HG02642 (cell line): ENCODE measurements at regions not wholly inside any gene's neighbourhood (a gene's known extent, or its start where the extent isn't known, plus 50 kb on each side); places are given as distances from the start of the nearest gene placed in this dataset.

ENCODE experiments used
- ATAC-seq: cut with Tn5 transposase; IDR thresholded peaks from one replicate; pipeline ENCODE4 v1.9.1; 2021; ENCODE audit warnings: mild to moderate bottlenecking; ENCODE audit not compliant: unreplicated experiment, poor library complexity

DNA sequence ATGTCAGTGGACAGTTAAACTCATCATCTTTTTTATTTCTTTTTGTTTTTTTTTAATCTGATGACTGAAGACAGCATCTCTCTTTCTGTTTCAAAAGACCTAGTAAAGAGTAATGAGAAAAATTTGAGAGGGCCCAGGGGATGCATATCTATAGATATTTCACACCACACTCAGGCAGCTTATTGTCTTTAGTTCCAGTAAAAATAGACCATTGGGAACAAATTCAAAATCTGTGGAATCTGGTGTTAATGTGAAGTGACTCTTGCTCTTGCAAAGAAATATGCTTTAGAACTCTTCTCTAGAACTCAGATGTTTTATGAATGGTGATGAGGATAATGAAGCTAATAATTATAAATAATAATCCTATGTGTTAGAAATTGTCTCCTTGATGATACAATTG, 214.5 kb upstream of the ATP2B1 start:
- ATAC-seq: no peak

DNA sequence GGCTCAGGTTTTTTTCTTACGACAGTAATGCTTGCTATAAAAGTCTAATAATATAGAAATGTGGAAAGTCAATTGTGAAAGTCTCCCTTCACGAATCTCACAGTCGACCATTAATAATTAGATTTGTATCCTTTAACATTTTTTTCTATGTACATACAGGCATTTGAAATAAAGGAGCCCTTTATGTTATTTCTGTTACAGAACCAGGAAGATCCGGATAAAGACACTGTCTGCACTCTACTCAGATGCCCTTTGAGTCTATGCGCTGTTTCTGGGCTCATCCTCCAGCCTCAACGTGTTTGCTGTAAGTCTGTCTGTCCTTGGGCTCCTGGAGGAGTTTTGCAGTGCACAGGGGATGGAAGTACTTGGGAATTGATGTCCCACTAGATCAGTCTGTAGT, 212.2 kb upstream of the ATP2B1 start:
- no peak for ATAC-seq

DNA sequence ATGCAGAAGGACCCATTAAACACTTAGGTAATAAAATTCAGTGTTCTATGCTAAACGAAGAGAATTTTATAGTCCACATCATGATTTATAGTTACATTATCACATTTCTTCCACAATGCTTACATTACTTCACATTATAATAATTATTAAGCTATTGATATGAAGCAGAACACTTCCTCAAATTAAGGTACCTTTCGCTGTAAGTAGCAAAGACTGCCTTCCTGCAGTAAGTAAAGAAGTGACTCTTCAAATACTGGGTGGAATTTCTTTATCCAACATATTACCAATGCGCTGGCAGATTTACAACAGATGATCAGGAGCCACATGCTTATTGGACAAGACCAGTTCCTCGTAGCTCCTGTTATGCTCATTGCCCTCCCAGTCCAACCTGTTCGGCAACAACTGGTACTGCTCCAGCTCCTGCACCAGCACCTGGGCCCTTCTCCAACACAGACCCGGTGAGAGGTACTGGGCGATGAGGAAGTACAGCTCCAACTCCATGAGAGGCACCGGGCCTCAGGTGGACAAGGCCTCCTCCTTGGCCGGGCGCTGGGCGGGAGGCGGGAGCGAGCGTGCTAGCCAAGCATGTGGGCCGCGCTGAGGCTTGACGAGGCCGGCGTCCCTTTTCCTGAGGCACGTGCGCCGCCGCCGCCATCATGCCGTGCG, 210.7 kb upstream of the ATP2B1 start:
- ATAC-seq: no peak

DNA sequence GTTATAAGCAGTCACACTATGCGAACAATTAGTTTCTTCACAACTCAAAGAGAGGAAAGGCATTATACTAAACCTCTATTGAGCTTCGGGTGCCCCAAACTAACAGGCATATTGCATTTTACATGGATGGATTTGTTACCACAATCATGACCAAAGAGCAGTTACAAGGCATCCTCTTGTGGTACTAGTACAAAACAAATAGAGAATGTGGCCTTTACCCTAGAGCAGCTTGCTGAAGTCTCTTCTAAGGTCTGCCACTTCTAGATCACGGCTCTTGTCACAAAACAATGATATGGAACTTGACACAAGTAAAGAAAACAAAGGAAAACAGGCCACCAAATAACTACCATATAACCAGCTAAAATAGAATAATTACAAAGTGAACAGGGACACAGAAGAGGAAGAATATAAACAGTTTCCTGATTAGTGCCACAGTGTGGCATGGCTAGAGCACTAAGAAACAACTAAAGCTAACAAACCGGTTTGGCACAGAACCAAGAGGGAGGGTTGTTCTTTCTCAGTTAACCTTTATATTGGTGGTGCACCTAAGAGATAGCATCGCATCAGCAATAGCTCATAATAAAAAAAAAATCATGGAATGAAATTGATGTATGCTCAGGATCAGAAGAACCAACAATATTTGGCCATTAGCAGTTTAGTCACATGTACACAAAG, 209.7 kb upstream of the ATP2B1 start:
- no peak for ATAC-seq

DNA sequence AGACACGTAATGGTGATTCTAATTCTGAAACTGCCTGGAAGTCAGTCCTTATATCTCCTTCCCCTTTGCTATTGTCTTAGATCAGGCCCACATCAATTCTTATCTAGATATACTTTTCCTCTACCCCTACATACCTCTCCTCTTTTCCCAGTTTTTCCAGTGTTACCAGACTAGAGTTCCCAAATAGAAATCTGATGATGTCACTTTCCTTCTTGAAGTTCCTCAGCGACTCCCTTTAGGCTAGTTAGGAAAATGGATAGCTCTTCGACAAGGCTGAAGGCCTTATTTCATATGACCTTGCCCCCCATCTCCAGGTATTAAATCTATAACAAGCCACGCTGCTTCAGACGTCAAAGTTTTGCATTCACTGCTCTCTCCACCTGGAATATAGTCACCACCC, 201.1 kb upstream of the ATP2B1 start:
- no peak for ATAC-seq

DNA sequence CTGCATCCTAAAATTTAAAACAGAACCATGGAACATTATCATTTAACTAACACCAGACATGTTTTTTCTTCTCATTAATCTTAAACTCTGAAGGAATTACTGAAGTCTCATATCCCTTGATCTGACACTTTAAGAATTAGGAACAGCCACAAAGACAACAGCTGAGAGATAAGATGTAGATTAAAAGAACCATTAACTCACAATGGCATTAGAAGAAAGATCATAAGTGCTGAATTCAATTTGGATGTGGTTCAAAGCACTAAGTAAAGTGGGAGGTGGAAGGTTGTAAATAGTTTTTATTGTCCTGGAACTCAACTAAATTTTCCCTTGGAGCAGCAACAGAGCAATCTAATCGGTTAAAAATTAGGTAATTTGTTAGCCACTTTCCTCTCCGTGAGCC, 199.0 kb upstream of the ATP2B1 start:
- no peak for ATAC-seq

DNA sequence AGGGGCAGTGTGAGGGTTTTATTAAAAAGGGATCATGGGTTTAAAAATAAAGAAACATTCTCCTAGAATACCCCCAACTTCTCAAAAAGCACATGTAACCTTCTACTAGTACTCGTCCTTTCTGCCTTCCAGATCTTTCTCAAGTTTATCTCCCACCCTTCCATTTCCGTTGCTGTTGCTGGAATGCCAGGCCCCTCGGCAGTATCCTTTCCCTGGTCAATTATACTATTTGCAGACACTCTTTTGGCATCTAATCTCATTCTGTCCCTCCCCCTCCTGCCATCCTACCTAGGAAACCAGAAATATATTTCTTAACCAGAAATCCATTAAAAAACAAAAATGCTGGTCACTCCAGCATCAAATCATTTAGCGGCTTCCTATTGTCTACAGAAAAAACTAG, 198.2 kb upstream of the ATP2B1 start:
- no peak for ATAC-seq

DNA sequence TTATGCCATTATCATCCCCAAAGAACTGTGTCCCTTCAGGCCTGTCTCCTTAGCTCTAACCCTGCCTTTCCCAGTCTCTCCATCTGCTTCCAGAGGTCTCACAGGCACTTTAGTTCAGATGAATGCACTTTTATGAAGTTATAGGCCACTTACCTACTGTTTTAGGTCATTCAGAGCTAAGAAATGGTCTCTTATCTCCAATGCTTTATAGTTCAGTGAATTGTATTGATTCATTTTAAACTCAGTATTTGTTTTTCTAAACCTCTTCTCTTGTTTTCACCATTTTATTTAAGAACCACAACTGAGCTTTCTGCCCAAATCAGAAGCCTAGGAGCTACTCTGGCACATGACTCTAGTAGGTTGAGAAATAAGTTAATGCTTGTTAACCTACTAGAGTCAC, 197.5 kb upstream of the ATP2B1 start:
- ATAC-seq: no peak

DNA sequence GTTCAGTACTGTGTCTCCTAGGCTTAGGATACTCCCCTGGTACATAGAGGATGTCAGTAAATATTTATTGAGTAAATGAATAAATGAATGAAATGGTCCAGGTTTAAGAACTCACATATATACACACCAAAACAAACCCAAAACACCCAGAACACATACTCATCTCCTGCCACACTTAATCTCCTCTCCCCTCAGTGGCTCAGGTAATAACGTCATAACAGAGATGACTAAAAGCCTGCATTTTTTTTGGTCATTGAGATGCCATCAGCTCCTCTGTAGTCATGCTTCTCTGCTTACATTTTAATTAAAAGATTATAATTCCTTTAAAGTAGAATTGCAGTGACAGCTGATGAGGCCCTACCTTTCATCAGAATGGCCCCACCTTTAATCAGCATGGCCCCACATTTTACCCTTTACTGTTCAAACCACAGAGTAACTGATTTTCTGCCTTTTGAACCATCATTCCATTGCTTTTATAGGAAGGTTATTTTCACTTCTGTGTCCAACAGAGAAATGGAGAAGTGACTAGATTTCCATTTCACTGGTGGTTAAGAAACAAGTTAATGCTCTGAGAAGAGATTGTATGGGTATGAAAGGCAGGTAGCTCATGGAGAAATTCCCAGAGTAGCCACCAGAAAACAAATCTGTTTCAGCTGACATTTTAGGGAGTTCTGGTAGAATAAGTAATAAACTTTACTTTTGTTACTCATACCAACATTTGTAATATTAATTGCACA, 193.4 kb upstream of the ATP2B1 start:
- ATAC-seq: no peak

DNA sequence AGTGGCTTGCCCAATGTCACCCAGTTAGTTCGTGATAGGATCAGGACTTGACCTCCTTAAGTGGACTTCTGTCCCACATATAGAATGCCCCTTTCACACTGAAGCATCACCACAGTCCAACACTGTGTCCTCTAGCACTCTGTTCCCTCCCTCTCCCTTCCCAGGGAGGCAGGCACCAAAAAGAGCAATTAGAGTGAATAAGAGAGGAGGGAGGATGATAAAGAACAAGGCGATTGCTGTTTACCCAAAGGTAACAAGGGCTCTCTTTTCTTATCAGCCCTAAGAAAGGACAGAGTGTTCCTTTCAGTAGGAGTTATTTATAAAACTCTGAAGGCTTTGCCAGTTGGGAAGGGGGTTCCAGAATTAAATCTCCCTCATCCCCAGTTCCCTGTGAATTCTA, 192.7 kb upstream of the ATP2B1 start:
- ATAC-seq: no peak

DNA sequence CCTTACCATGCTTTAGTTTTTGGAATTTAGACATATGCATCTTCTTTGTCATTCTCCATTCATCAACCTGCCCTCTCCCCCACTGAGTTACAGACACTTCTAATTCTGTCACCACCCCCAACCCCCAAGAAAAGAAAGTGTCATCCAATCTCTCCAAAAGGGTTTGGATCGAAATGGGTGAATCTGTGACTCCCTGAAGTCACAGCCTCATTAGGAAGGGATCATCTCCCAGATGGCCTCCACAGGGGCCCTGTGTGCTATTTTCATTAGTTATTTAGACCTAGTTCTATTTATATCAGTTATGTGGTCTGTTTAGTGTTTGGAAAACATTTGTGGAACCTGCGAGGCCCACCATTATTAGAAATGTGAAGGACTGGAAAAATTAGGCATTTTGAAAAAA, 191.0 kb upstream of the ATP2B1 start:
- ATAC-seq: no peak

DNA sequence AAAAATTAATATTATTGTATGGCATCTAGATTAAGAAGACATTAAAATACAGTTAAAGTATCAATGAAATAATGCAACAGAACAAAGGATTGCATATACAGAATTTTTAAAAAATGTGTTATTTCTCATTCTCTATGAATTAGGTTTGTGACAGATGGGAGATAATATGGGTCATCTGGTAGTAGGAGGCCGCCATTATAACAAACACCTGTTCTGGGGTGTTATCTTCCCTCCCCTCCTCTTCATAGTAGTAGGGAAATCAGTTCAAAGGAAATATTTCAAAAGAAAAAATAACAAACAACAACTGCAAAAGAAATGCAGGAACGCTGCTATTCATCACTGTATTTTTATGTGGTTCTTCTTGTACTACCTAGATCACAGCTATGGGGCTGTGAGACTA, 187.0 kb upstream of the ATP2B1 start:
- no peak for ATAC-seq

DNA sequence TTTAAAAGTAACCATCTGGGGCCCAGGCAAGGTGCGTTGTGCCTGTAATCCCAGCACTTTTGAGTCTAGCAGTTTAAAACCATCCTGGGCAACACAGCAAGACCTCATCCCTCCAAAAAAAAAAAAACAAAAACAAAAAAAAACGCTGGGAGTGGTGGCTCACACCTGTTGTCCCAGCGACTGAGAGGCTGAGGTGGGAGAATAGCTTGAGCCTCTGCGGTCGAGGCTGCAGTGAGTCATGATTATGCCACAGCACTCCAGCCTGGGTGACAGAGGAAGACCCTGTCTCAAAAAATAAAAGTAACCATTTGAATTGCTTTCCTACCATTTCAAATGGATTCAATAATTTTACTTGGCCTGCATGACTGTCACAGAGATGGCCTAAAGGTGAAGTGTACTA, 186.5 kb upstream of the ATP2B1 start:
- no peak for ATAC-seq

DNA sequence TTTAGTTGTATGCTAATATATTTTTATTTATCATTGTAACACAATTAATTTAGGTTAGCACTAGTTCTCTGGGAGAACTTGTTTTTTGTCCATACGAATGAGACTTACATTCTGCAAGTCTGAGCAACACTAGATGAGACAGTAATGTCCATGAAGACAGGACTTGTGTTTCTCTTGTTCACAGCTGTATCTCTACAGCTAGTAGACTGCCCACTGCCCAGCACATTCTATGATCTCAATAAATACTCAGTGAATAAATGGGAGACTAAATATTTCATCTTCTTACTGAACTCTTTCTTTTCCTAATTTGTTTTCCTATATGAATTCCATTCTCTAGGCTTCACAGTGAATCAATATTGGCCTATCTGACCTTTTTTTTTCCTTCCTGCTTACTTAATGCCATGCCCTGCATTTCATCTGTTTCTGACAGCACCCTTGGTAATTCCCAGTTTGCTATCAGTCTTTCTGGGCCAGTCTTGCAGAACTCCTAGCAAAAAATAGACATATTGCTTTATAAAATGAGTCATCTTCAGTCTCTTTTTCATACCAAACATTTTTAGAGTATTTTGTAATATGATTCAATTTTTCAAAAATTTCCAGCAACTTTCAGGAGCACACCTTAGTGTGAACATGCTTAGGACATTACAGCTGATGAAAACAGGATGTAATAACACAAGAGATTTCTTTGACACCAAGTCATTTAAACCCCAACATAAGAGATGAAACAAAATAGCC, 185.5 kb upstream of the ATP2B1 start:
- no peak for ATAC-seq

DNA sequence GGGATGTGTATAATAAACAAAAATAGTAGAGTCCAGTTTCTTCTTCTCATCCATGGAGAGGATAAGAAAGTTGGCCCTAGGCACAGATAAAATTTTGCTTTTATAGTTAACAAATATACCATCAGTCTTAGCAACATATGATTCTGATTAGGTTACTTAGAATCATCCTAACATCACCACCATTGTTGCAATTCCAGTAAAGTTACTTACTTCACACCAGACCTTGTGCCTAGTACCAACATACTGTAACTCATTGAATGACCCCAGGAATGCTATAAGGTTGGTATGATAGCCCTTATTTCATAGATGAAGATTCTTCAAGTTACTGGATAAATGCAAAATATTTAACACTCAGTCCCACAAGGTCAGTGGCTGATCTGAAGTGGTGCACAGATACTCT, 183.8 kb upstream of the ATP2B1 start:
- no peak for ATAC-seq

DNA sequence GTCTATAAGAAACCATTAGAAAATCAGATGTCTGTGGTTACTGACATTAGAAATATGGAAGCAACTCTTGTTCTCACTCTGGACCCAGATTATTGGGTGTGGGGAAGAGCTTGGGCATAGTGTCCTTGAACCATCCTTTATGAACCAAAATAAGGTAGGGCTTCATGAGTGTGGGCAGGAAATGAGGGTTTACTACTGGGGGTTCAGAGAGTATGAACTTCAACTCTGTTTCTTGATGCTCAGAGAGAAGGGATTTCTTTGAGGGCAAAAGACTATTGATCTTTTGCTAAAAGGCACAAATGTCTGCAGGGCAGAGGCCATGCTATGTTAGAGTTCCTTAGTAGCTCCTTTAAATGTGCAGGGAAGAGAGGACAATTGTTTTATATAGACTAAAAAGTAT, 183.3 kb upstream of the ATP2B1 start:
- no peak for ATAC-seq

DNA sequence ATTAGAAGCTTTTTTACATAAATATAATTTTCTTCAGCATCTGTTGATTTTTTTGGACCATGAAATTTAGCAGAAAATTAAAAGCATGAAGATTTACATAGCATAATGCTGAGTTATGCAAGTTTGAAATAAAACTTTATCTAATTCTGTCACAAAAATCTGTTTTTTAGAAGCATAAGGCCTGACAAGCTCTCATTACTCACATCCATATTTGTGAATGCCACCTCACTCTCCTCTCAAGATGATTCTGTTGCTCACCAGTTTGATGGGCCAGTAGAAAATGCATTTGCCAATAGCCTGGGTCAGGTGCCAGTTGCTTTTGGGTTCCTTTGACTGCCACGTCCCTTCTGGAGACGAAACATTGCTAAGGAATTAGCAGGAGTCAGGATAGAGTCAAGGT, 181.5 kb upstream of the ATP2B1 start:
- ATAC-seq: no peak

DNA sequence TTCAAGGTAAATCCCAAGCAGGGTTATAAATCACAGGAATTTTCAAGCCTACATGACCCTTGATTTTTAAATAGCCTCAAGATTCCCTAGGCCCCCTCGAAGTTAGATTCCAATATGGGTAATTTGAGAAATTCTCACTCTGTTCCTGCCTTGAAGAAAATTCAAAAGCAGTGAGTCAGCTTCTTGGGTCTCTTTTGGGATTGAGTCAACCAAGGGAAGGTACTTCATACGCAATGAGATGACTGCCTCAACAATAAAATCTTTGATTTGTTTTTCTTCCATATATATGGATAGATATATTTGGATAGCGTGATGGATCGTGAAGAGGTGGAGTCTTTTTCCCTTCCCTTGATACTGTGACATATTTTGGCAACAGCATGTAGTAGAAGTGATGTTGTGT, 180.4 kb upstream of the ATP2B1 start:
- ATAC-seq: no peak

DNA sequence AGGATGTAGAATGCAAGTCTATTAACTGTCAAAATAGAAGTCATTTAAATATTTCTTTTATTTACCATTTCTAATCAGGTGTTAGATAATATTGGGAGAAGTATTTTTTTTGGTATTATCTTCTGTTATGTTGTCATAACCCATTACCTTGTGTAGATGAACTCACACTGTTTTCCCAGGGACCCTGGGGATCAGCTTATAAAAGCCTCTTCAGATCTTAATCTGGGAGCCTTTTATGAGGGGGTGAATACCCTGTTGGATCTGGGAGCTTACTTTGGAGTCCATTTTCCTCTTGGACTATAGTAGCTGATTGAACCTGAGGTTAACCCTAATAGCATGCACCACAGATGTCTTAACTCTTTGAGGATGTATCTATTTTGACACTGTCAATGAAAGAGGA, 176.3 kb upstream of the ATP2B1 start:
- no peak for ATAC-seq

DNA sequence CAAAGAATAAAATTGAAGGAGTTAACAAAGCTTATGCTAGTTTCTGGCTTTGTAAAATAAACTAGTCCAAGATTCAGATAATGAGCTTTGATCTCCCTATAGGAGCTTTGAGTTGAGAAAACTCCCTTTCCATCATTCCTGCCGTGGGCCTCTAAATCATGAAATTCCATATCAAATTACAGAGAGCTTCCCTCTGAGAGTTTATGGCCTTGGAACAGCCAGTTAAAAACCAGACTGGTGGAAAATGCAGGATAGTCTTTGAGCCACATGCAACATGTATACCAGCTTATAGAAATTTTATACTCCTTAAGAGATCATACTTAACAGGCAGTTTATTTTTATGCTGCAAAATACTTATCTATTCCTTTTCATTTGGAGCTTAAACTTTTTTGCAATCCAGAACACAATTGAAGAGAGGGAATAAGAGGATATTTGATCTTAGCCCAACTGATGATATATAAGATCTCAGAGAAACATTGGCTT, 175.8 kb upstream of the ATP2B1 start:
- no peak for ATAC-seq
